ENCODE measurements at regions not wholly inside any gene's neighbourhood (a gene's known extent, or its start where the extent isn't known, plus 50 kb on each side); places are given as distances from the start of the nearest gene placed in this dataset.

GRCh38 chr14:105864116-105864515, 337.7 kb downstream of the TMEM121 start:
- TF ChIP-seq EZH2 (IDR thresholded peaks at IDR 0.05; ENCODE audit: insufficient read depth, poor library complexity, severe bottlenecking) (no peak), EZH2phosphoT487 (IDR thresholded peaks at IDR 0.05; ENCODE audit: insufficient read depth, low read depth) (no peak)
